ENCODE measurements at regions not wholly inside any gene's neighbourhood (a gene's known extent, or its start where the extent isn't known, plus 50 kb on each side); places are given as distances from the start of the nearest gene placed in this dataset.

- TF ChIP-seq CTCF (IDR thresholded peaks at IDR 0.05), result no peak
- TF ChIP-seq EZH2phosphoT487 (IDR thresholded peaks at IDR 0.05), result no peak
These were observed 77.3 kb downstream of the EDN1 start for GRCh38 chr6:12367412-12367811.
